Ascending aorta (tissue), 2 donors: ENCODE measurements at regions not wholly inside any gene's neighbourhood (a gene's known extent, or its start where the extent isn't known, plus 50 kb on each side); places are given as distances from the start of the nearest gene placed in this dataset.

Source experiments
- DNase-seq, 2 donors: peaks; one replicate each; pipeline ENCODE4 v3.0.0-alpha.2; 2019; ENCODE audit warnings: low spot score in 2 of 2
- H3K27ac ChIP-seq, 2 donors: fragments of 200-600 bp; sonication (generic); one replicate each; pipeline ENCODE4 v1.5.1; 2016 to 2017; ENCODE audit warnings: mild to moderate bottlenecking in 1 of 2
- H3K27me3 ChIP-seq: fragments of 200-600 bp; sonication (generic); one replicate; pipeline ENCODE4 v1.5.1; 2017
- H3K36me3 ChIP-seq, 2 donors: fragments of 200-600 bp; sonication (generic); one replicate each; pipeline ENCODE4 v1.5.1; 2016
- H3K4me1 ChIP-seq, 2 donors: fragments of 200-600 bp; sonication (generic); one replicate each; pipeline ENCODE4 v1.5.1; 2016 to 2017; ENCODE audit warnings: mild to moderate bottlenecking in 1 of 2
- H3K4me3 ChIP-seq, 2 donors: fragments of 200-600 bp; sonication (generic); one replicate each; pipeline ENCODE4 v1.5.1; 2016 to 2017; ENCODE audit warnings: mild to moderate bottlenecking in 1 of 2
- H3K9me3 ChIP-seq, 2 donors: fragments of 200-600 bp; sonication (generic); one replicate each; pipeline ENCODE4 v1.5.1; 2016
- intact Hi-C: fragments of 100-400 bp; cut with DNase I; formaldehyde crosslinking; loops from one replicate; pipeline ENCODE4 v1.15.1; 2023
- TF ChIP-seq, protein P1 (sequence below), 3 experiments: fragments of 200-600 bp in 2 of 3; fragments of 450-650 bp in 1 of 3; sonication (generic) in 2 of 3; IDR thresholded peaks; one replicate each; pipeline ENCODE4 v1.5.1; 2016 to 2019; ENCODE audit warnings: antibody characterized with exemption in 3 of 3, mild to moderate bottlenecking in 1 of 3, moderate library complexity in 1 of 3

DNA sequence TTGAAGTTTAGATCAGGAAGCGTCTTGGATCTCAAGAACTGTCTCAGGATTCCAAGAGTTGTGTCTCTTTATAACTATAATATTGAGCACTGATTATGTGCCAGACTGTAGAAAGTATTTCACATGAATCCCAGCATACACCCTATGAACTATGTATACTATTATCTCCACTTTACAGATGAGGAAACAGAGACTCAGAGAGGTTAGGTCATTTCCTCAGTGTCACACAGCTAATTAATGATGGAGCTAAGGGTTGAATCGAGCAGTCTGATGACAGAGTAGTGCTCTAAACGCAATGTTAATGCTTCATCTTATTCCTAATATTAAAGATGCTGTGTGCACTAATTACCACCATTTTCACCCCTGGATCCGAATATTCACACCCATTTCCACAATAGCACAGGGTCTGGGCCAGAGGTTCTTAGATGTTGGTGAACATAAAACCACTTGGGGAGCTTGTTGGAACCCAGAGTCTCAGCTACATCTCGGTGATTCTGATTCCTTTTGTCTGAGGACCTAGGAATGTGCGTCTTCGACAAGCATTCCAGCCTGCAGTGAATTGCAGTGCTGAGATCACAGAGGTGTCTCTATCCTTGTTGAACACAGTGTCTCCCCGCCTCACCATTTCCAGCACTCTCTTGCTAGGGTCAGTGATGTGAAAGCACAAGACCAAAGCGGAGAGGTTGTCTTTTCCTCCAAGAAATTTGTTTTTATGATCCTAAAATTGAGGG is 213.8 kb downstream of the SP3 start:
- Histone ChIP-seq H3K27me3 (no peaks in the 10 kb centered on the region), H3K4me3 (no peak overlapping the region), H3K4me1 (peaks cover 0 to 3% of the 10 kb centered on the region in 2 donors), H3K9me3 (no peaks in the 10 kb centered on the region), H3K27ac (no peak overlapping the region), H3K36me3 (no peaks in the 10 kb centered on the region)
- DNase-seq: no peak
- intact Hi-C loops: no loop called here
- TF ChIP-seq, protein P1, sequence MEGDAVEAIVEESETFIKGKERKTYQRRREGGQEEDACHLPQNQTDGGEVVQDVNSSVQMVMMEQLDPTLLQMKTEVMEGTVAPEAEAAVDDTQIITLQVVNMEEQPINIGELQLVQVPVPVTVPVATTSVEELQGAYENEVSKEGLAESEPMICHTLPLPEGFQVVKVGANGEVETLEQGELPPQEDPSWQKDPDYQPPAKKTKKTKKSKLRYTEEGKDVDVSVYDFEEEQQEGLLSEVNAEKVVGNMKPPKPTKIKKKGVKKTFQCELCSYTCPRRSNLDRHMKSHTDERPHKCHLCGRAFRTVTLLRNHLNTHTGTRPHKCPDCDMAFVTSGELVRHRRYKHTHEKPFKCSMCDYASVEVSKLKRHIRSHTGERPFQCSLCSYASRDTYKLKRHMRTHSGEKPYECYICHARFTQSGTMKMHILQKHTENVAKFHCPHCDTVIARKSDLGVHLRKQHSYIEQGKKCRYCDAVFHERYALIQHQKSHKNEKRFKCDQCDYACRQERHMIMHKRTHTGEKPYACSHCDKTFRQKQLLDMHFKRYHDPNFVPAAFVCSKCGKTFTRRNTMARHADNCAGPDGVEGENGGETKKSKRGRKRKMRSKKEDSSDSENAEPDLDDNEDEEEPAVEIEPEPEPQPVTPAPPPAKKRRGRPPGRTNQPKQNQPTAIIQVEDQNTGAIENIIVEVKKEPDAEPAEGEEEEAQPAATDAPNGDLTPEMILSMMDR (IDR thresholded peaks at IDR 0.05): no peak

DNA sequence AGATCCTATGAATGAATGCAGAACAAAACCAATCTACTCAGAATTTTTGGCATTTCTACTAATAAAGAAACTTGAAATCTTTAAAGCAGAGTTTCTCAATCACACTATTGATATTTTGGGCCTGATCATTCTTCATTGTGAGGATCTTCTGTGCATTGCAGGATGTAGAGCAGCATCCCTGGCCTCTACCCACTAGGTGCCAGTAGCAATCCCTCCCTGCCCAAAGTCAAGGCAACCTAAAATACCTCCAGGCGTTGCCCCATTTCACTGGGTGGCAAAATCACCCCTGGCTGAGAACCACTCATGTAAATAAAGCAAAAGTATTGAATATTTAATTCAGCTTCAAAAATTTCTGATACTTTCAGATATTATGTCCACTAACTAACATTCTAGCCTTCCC is 213.0 kb downstream of the SP3 start:
- Histone ChIP-seq H3K27me3 (no peaks in the 10 kb centered on the region), H3K4me3 (no peak overlapping the region), H3K36me3 (no peaks in the 10 kb centered on the region), H3K27ac (no peak overlapping the region), H3K4me1 (peaks cover 0 to 3% of the 10 kb centered on the region in 2 donors), H3K9me3 (no peaks in the 10 kb centered on the region)
- TF ChIP-seq, protein P1 (IDR thresholded peaks at IDR 0.05): peak in 1 of 3 experiments; percentile 23
- no peak for DNase-seq
- intact Hi-C loops: no loop called here

DNA sequence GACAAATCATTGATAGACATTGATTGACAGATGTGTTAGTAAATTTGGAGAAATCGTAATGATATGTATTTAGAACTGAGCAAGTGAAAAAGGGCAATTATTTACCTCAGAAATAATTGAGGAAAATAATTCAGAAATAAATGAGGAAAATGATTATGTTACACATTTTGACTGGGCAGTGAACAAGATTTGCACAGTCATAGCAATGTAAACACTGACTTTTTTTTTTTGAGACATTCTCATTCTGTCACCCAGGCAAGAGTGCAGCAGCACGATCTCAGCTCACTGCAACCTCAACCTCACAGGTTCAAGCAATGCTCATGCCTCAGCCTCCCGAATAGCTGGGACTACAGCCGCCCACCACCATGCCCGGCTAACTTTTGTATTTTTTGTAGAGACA is 211.7 kb downstream of the SP3 start:
- Histone ChIP-seq H3K4me3 (no peak overlapping the region), H3K4me1 (peaks cover 0 to 3% of the 10 kb centered on the region in 2 donors), H3K27me3 (no peaks in the 10 kb centered on the region), H3K36me3 (no peaks in the 10 kb centered on the region), H3K9me3 (no peaks in the 10 kb centered on the region), H3K27ac (no peak overlapping the region)
- TF ChIP-seq, protein P1 (IDR thresholded peaks at IDR 0.05): no peak
- intact Hi-C loops: no loop called here
- no peak for DNase-seq

DNA sequence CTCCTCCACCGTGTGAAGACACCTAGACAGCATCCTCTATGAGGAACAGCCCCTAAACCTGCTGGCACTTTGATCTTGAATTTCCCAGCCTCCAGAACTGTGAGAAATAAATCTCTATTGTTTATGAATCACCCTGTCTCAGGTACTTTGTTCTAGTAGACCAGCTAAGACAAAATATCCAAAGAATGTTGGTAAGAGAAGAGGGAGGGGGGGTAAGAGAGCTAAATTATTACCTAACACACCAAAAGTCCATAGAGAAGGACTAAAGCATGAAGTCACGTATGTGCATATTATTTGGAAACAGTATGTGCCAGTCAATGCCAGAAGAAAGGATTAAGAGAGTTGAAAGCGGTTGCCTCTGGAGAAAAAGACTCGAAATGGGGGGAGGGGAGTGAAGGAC is 211.0 kb downstream of the SP3 start:
- Histone ChIP-seq H3K4me3 (no peak overlapping the region), H3K36me3 (no peaks in the 10 kb centered on the region), H3K27ac (no peak overlapping the region), H3K27me3 (no peaks in the 10 kb centered on the region), H3K4me1 (peaks cover 0 to 3% of the 10 kb centered on the region in 2 donors), H3K9me3 (no peaks in the 10 kb centered on the region)
- DNase-seq: no peak
- TF ChIP-seq, protein P1 (IDR thresholded peaks at IDR 0.05): no peak
- intact Hi-C loops: no loop called here

DNA sequence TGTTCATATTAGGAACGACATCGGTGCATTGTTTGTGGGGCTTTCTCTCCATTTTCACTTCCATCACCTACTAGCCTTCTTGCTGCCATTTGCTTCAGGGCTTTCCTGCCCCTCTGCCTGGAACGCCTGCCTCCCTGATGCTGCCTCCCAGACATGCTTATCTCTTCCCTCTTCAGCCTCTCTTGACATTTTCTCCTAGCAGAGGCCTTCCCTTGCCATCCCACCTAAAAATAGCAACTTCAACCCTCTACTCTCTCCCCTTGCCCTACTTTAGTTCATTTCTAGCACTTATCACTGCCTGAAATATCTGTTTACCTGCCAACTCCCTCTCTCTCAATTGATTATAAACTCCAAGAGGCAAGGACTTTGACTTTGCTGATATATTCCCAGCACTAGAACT is 210.3 kb downstream of the SP3 start:
- Histone ChIP-seq H3K36me3 (no peaks in the 10 kb centered on the region), H3K27ac (no peak overlapping the region), H3K4me3 (no peak overlapping the region), H3K9me3 (no peaks in the 10 kb centered on the region), H3K27me3 (no peaks in the 10 kb centered on the region), H3K4me1 (peaks cover 0 to 3% of the 10 kb centered on the region in 2 donors)
- TF ChIP-seq, protein P1 (IDR thresholded peaks at IDR 0.05): no peak
- intact Hi-C loops: no loop called here
- DNase-seq: no peak
